Right cardiac atrium (tissue), 5 donors: ENCODE measurements at regions not wholly inside any gene's neighbourhood (a gene's known extent, or its start where the extent isn't known, plus 50 kb on each side); places are given as distances from the start of the nearest gene placed in this dataset.

ENCODE experiments used
- ATAC-seq, 2 donors: fragments of 200-7000 bp; cut with Tn5 transposase; one replicate each; pipeline versions ENCODE4 v1.8.0 to v1.9.1; 2020; ENCODE audit warnings: moderate library complexity in 2 of 2, mild to moderate bottlenecking in 1 of 2
- DNase-seq, 3 donors: peaks; one replicate each; pipeline ENCODE4 v3.0.0-alpha.2; 2020
- H3K27ac ChIP-seq: one replicate; pipeline ENCODE4 v1.5.1; 2013; ENCODE audit warnings: mild to moderate bottlenecking, low read length, control low read depth, moderate library complexity
- H3K27me3 ChIP-seq: one replicate; pipeline ENCODE4 v1.6.1; 2013; ENCODE audit not compliant: control insufficient read depth, insufficient read depth
- H3K4me1 ChIP-seq: one replicate; pipeline ENCODE4 v1.6.1; 2013; ENCODE audit warnings: low read length; ENCODE audit not compliant: control insufficient read depth, insufficient read depth
- H3K4me3 ChIP-seq: one replicate; pipeline ENCODE4 v1.5.1; 2013; ENCODE audit warnings: low read length, control low read depth
- H3K9me3 ChIP-seq: one replicate; pipeline ENCODE4 v1.6.1; 2013; ENCODE audit warnings: low read length; ENCODE audit not compliant: control insufficient read depth
- WGBS: extraction: QIAGEN DNeasy Blood & Tissue Kit; methylation state at CpG from one replicate; pipeline ENCODE4 v1.1.7; 2013; 5-methylcytosine and 5-hydroxymethylcytosine counted together
- intact Hi-C, 4 donors: fragments of 100-400 bp; cut with DNase I; formaldehyde crosslinking; loops; one replicate each; pipeline versions ENCODE4 v1.11.0 to v1.14.0; 2022 to 2023
- donor health status: healthy with polysubstance abuse.
- donor health status: DM: no; HTN: yes; CAD: no.
- donor health status: DM: no; HTN: no; CAD: no.
- donor health status: DM: no; HTN: yes; CAD: no; lungs with severe emphysema.
- donor health status: DM: yes; HTN: yes; CAD: no.

DNA sequence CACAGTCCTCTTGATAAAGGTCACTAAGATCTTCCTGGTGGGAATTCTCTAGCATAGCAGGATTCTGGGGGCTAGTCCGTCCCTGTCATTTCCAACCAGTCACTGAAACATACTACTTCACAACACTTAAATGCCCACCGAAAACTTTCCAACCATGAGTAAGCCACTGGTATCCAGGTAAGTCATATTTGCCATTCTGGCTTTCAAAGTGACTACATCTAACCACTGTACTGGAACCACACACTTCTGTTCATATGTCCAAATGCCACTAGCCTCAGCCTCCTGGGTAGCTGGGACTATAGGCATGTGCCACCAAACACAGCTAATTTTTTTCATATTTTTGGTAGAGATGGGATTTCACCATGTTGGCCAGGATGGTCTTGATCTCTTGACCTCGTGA, 64.3 kb upstream of the VANGL1 start:
- Histone ChIP-seq H3K27me3 (no peaks in the 10 kb centered on the region), H3K4me1 (no peaks in the 10 kb centered on the region), H3K4me3 (no peak overlapping the region), H3K27ac (no peak overlapping the region), H3K9me3 (no peaks in the 10 kb centered on the region)
- intact Hi-C loops = no loop called here
- ATAC-seq = no peak
- 88% methylated on average over 3 of the region's 3 CpGs for WGBS
- DNase-seq = no peak

DNA sequence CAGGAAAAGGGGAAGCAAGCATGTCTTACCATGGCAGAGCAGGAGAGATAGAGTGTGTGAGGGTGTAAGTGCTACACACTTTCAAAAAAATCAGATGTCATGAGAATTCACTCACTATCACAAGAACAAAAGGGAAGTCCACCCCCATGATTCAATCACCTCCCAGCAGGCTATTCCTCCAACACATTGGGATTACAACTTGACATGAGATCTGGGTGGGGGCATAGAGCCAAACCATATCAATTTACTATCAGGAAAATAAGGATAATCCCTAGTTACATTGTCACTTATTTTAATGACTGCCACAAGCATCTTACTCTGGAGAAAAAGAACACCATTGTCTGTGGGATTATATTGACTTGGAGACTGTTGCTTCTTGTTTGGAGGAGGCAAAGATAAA, 66.1 kb upstream of the VANGL1 start:
- H3K4me1 ChIP-seq = no peaks in the 10 kb centered on the region
- H3K27me3 ChIP-seq = no peaks in the 10 kb centered on the region
- intact Hi-C loops = no loop called here
- ATAC-seq (no peak), DNase-seq (no peak)
- H3K9me3 ChIP-seq = no peaks in the 10 kb centered on the region
- no peak overlapping the region for H3K4me3 ChIP-seq
- no peak overlapping the region for H3K27ac ChIP-seq

DNA sequence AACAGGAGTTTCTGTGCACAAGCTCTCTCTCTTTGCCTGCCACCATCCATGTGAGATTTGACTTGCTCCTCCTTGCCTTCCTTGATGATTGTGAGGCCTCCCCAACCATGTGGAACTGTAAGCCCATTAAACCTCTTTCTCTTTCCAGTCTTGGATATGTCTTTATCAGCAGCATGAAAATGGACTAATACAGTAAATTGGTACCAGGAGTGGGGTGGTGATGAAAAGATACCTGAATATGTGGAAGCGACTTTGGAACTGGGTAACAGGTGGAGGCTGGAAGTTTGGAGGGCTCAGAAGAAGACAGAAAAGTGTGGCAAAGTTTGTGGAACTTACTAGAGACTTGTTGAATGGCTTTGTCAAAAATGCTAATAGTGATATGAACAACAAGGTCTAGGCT, 69.1 kb upstream of the VANGL1 start:
- no peaks in the 10 kb centered on the region for H3K27me3 ChIP-seq
- H3K9me3 ChIP-seq = peaks cover 2% of the 10 kb centered on the region
- no peak overlapping the region for H3K4me3 ChIP-seq
- DNase-seq (no peak), ATAC-seq (no peak)
- H3K4me1 ChIP-seq = no peaks in the 10 kb centered on the region
- no peak overlapping the region for H3K27ac ChIP-seq
- intact Hi-C loops = no loop called here
- WGBS = 49% methylated on average over 1 of the region's 1 CpG

DNA sequence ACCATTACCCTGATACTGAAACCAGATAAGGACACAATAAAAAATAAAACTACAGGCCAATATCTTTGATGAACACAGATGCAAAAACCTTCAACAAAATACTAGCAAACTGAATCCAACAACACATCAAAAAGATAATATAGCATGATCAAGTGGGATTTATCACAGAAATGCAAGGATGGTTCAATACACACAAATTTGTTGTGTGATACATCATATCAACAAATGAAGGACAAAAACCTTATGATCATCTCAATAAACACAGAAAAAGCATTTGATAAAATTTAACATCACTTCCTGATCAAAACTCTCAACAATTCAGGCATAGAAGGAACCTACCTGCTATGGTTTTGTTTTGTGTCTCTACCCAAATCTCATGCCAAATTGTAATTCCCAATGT, 74.3 kb upstream of the VANGL1 start:
- no peaks in the 10 kb centered on the region for H3K27me3 ChIP-seq
- intact Hi-C loops = no loop called here
- H3K27ac ChIP-seq = no peak overlapping the region
- peaks cover 2% of the 10 kb centered on the region for H3K9me3 ChIP-seq
- DNase-seq = no peak
- H3K4me1 ChIP-seq = no peaks in the 10 kb centered on the region
- no peak overlapping the region for H3K4me3 ChIP-seq
- ATAC-seq = no peak

DNA sequence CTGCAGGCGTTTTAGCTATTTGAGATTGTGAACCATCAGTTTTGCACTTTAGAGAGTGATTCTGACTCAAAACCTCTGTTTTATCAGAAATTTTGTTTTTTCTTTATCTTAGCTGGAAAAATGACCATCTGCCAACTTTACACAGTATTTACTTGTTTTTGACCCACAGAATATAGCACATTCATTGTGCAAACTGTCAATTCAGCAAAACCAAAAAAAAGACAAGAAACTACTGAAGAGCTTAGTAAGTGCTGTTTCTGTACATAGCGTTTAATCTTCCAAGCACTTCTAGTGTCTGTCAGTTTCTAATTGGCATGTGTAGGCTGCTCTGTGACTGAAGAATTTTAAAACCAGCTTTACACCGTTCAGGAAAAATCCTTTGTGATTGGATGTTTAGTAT, 76.0 kb upstream of the VANGL1 start:
- no peak overlapping the region for H3K4me3 ChIP-seq
- DNase-seq = no peak
- H3K27me3 ChIP-seq = no peaks in the 10 kb centered on the region
- 43% methylated on average over 3 of the region's 3 CpGs for WGBS
- H3K4me1 ChIP-seq = no peaks in the 10 kb centered on the region
- intact Hi-C loops = no loop called here
- H3K9me3 ChIP-seq = peaks cover 2% of the 10 kb centered on the region
- no peak for ATAC-seq
- H3K27ac ChIP-seq = no peak overlapping the region

DNA sequence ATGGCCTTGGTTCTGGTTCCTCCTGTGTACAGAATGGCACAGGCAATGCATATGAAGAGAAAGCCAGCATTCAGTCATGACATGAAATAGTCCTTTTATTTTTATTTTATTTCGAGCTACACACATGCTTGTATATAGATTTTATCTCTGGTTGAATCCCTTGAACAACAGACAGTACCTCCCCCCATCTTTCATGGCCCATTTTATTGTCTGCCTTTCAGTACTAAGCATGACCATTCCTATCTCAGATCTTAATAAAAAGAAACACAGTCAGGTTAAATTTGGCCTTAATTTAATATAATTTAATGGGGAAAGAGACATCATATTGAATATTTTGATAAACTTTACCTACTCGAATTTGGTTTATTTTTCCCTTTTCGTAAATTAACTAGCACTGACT, 76.4 kb upstream of the VANGL1 start:
- no peak for DNase-seq
- H3K4me1 ChIP-seq = no peaks in the 10 kb centered on the region
- WGBS = 68% methylated on average over 3 of the region's 3 CpGs
- no peak for ATAC-seq
- peaks cover 2% of the 10 kb centered on the region for H3K9me3 ChIP-seq
- intact Hi-C loops = no loop called here
- H3K4me3 ChIP-seq = no peak overlapping the region
- H3K27ac ChIP-seq = no peak overlapping the region
- H3K27me3 ChIP-seq = no peaks in the 10 kb centered on the region

DNA sequence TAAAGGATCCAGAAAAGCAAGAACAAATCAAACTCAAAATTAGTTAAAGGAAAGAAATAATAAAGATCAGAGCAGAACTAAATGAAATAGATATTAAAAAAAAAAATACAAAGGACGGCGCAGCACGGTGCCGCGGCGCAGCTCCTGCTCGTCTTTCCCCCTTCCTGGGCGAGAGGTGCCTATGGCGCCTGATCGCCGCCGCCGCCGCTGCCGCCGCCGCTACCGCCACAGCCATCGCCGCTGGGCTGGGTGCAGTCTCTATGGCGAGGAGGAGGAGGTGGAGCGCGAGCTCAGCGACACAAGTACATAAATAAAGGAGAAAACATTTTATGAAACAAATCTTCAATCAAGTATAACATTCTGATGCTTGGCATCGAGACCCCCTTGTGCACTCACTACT, 77.6 kb upstream of the VANGL1 start:
- WGBS = 31% methylated on average over 25 of the region's 25 CpGs
- H3K9me3 ChIP-seq = peaks cover 2% of the 10 kb centered on the region
- no peaks in the 10 kb centered on the region for H3K27me3 ChIP-seq
- H3K27ac ChIP-seq = no peak overlapping the region
- intact Hi-C loops = no loop called here
- no peaks in the 10 kb centered on the region for H3K4me1 ChIP-seq
- H3K4me3 ChIP-seq = no peak overlapping the region
- ATAC-seq = no peak
- no peak for DNase-seq

DNA sequence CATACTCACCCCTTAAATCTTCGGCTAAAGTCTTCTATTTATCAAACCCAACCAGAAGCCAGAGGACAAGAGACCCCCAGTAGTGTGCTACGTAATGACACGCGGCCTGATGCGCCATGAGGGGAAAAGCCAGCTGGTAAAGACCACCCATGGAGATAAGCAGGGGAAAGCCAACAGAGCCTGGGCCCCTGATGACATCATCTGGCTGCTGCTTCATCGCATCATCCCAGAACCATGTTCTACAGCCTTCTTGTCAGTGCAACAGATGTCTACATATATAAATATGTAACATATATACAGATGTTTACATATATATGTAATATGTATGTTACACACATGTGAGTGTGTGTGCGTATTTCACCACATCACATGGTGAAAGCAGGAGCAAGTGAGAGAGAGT, 81.7 kb upstream of the VANGL1 start:
- Histone ChIP-seq H3K27me3 (no peaks in the 10 kb centered on the region), H3K9me3 (no peaks in the 10 kb centered on the region), H3K4me3 (no peak overlapping the region), H3K27ac (no peak overlapping the region), H3K4me1 (no peaks in the 10 kb centered on the region)
- intact Hi-C loops = no loop called here
- DNase-seq (no peak), ATAC-seq (no peak)
- WGBS = 76% methylated on average over 7 of the region's 7 CpGs

DNA sequence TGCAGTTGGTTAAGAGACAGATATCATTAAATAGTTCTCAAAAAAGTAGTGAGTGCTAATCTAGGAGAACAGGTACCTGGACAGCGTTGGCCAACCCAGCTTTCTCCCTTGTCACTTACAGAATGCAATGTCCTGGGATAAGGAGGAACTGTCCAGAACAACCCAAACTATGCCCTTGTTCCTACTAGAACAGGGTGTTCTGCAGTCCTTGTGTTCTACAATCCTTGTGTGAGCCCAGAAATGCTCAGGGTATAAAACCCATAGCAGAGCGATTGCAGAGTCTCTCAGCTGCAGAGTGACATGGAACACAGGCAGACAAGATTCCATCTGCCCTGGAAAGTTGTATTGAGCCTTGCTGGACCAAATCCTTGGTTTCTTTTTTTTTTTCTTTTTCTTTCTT, 83.5 kb upstream of the VANGL1 start:
- no peaks in the 10 kb centered on the region for H3K4me1 ChIP-seq
- H3K4me3 ChIP-seq = no peak overlapping the region
- H3K9me3 ChIP-seq = no peaks in the 10 kb centered on the region
- intact Hi-C loops = no loop called here
- WGBS = 85% methylated on average over 2 of the region's 2 CpGs
- H3K27me3 ChIP-seq = no peaks in the 10 kb centered on the region
- no peak overlapping the region for H3K27ac ChIP-seq
- DNase-seq (no peak), ATAC-seq (no peak)

DNA sequence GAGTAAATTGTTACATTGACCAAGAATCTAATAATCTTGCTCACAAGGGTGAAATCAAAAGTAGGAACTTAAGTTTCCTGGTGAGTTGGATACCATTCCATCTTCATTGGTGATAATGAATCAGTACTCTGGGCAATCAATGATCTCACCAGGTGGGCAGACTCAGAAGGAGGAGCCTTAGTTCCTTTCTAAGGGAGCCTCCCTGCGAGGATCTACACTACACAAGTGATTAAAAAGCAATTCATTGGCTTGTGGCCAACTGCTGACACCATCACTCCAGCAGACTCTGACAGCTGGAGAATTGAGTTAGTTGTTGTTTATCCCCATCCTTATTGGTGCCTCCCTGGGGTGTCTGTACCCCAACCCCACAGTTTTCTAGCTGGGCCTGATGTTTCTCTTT, 84.1 kb upstream of the VANGL1 start:
- no peaks in the 10 kb centered on the region for H3K27me3 ChIP-seq
- no peak for ATAC-seq
- H3K4me3 ChIP-seq = no peak overlapping the region
- no peak for DNase-seq
- H3K4me1 ChIP-seq = no peaks in the 10 kb centered on the region
- WGBS = 63% methylated on average over 1 of the region's 1 CpG
- no peak overlapping the region for H3K27ac ChIP-seq
- H3K9me3 ChIP-seq = no peaks in the 10 kb centered on the region
- intact Hi-C loops = no loop called here

DNA sequence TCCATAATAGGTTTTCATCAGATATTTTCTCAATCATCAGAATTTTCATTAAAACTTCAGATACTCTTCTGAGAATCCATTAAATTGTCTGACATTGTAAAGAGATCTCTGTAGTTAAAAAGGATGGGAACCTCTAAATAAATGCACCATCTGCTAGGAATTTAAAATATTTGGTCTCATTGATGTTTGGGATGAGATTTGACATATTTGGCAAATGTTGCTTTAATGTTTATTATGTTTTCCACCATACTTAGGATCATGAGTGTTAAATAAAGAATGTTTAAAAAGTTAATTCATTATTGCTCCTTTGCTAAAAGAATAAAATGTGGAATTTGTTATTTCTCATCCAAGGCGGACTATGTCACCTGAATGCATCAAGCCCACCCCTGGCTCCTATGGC, 85.5 kb upstream of the VANGL1 start:
- no peak for DNase-seq
- intact Hi-C loops = no loop called here
- 97% methylated on average over 1 of the region's 1 CpG for WGBS
- no peaks in the 10 kb centered on the region for H3K9me3 ChIP-seq
- no peaks in the 10 kb centered on the region for H3K4me1 ChIP-seq
- no peak for ATAC-seq
- H3K4me3 ChIP-seq = no peak overlapping the region
- no peaks in the 10 kb centered on the region for H3K27me3 ChIP-seq
- H3K27ac ChIP-seq = no peak overlapping the region

DNA sequence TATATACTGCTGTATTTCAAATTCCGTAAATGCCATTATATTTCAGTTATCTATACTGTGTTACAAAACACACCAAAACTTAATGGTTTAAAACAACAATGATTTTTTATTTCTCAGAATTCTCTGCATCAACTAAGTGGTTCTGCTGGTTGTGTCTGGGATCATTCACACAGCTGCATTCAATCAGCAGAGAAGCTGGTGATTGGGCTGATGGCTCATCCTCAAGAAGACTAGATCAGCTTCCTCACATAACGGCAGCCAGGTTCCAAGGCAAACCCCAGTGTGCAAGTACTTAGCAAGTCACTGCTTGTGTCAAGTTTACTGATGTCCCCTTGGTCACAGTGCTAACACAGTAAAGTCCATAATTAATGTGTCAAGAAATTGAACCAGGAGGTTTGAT, 86.3 kb upstream of the VANGL1 start:
- intact Hi-C loops = no loop called here
- no peak for ATAC-seq
- DNase-seq = no peak
- Histone ChIP-seq H3K27me3 (no peaks in the 10 kb centered on the region), H3K9me3 (no peaks in the 10 kb centered on the region), H3K4me1 (no peaks in the 10 kb centered on the region), H3K27ac (no peak overlapping the region), H3K4me3 (no peak overlapping the region)
- 45% methylated on average over 2 of the region's 2 CpGs for whole genome bisulfite sequencing
